NB4 (cell line): ENCODE measurements at regions not wholly inside any gene's neighbourhood (a gene's known extent, or its start where the extent isn't known, plus 50 kb on each side); places are given as distances from the start of the nearest gene placed in this dataset.

Source experiments
- MYC ChIP-seq: IDR thresholded peaks from 2 replicates; pipeline ENCODE4 v1.6.1; 2011; ENCODE audit warnings: low read depth, low read length
- POLR2A ChIP-seq: IDR thresholded peaks from 2 replicates; pipeline ENCODE4 v1.6.1; 2011; ENCODE audit warnings: mild to moderate bottlenecking; ENCODE audit not compliant: insufficient read length; ENCODE audit errors: extremely low read depth
- TF ChIP-seq, protein P1 (sequence below): IDR thresholded peaks from one replicate; pipeline ENCODE4 v1.5.1; 2012; ENCODE audit warnings: low read depth, low read length
- TF ChIP-seq, protein P2 (sequence below): IDR thresholded peaks from 2 replicates; pipeline ENCODE4 v1.6.1; 2011; ENCODE audit warnings: low read depth, low read length

DNA sequence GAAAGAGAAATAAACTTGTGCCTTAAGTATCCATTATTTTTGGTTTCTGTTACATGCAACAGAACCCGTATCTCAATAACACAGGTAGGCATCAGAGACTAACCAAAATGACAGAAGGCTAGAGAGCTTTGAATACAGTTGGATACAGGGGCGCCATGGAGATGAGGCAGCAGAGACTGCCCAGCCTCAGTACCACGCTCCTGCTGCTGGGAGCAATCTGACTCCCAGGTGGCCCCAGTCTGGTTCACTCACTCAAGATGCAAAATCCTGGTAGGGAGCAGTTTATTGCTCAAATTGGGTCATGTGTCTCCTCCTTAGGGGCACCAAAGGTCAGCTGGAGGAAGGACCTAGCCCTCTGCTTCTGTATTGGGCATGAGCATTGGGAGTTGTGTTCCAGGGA lies 218.9 kb downstream of the USP22 start:
- TF ChIP-seq POLR2A (no peak), MYC (no peak)
- TF ChIP-seq, protein P1, sequence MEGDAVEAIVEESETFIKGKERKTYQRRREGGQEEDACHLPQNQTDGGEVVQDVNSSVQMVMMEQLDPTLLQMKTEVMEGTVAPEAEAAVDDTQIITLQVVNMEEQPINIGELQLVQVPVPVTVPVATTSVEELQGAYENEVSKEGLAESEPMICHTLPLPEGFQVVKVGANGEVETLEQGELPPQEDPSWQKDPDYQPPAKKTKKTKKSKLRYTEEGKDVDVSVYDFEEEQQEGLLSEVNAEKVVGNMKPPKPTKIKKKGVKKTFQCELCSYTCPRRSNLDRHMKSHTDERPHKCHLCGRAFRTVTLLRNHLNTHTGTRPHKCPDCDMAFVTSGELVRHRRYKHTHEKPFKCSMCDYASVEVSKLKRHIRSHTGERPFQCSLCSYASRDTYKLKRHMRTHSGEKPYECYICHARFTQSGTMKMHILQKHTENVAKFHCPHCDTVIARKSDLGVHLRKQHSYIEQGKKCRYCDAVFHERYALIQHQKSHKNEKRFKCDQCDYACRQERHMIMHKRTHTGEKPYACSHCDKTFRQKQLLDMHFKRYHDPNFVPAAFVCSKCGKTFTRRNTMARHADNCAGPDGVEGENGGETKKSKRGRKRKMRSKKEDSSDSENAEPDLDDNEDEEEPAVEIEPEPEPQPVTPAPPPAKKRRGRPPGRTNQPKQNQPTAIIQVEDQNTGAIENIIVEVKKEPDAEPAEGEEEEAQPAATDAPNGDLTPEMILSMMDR: no peak
- TF ChIP-seq, protein P2, sequence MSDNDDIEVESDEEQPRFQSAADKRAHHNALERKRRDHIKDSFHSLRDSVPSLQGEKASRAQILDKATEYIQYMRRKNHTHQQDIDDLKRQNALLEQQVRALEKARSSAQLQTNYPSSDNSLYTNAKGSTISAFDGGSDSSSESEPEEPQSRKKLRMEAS: no peak
